ENCODE measurements at regions not wholly inside any gene's neighbourhood (a gene's known extent, or its start where the extent isn't known, plus 50 kb on each side); places are given as distances from the start of the nearest gene placed in this dataset.

DNA sequence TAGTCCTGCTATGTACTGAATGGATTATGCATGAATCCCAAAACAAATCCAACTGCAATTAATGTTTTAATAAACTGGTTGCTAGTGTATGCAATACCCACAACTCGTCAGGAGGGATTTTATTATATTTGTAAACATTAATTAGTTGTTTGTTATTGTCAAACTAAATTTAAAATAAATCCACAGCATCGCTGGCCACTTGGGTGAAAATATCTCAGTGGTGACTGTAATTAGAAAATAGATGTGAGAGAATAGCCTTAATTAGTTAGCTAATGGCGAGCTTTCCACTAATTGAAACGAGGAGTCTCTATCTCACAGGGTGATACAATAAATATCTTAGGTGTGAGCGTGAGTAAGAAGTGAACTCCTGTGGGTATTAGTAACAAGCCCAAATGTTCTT, 176.8 kb downstream of the LINC00237 start:
- TF ChIP-seq, protein P1, sequence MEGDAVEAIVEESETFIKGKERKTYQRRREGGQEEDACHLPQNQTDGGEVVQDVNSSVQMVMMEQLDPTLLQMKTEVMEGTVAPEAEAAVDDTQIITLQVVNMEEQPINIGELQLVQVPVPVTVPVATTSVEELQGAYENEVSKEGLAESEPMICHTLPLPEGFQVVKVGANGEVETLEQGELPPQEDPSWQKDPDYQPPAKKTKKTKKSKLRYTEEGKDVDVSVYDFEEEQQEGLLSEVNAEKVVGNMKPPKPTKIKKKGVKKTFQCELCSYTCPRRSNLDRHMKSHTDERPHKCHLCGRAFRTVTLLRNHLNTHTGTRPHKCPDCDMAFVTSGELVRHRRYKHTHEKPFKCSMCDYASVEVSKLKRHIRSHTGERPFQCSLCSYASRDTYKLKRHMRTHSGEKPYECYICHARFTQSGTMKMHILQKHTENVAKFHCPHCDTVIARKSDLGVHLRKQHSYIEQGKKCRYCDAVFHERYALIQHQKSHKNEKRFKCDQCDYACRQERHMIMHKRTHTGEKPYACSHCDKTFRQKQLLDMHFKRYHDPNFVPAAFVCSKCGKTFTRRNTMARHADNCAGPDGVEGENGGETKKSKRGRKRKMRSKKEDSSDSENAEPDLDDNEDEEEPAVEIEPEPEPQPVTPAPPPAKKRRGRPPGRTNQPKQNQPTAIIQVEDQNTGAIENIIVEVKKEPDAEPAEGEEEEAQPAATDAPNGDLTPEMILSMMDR (CRISPR knock-in tag; IDR thresholded peaks at IDR 0.05) = no peak
- TF ChIP-seq ZNF335 (CRISPR knock-in tag; IDR thresholded peaks at IDR 0.05) (no peak), ZNF724P (CRISPR knock-in tag; IDR thresholded peaks at IDR 0.05; ENCODE audit: borderline replicate concordance) (no peak), ZNF558 (CRISPR knock-in tag; IDR thresholded peaks at IDR 0.05; ENCODE audit: borderline replicate concordance) (no peak), RELA (CRISPR knock-in tag; IDR thresholded peaks at IDR 0.05) (no peak), SNRNP70 (IDR thresholded peaks at IDR 0.05; ENCODE audit: low read depth, low read length) (no peak), ZNF619 (CRISPR knock-in tag; IDR thresholded peaks at IDR 0.05) (no peak), HMG20B (CRISPR knock-in tag; conservative IDR thresholded peaks at IDR 0.05) (no peak), ARID2 (CRISPR knock-in tag; IDR thresholded peaks at IDR 0.05; ENCODE audit: borderline replicate concordance) (no peak), EHMT2 (IDR thresholded peaks at IDR 0.05; ENCODE audit: borderline replicate concordance, low read depth, low read length) (no peak), EP300 (IDR thresholded peaks at IDR 0.05; ENCODE audit: low read depth in 2 of 2, low read length in 2 of 2) (no peak), EP300 (CRISPR knock-in tag; IDR thresholded peaks at IDR 0.05; ENCODE audit: borderline replicate concordance) (no peak)
